NCI-H526 treated with DMSO at 0.1 percent for 48 hours (cell line): ENCODE measurements at regions not wholly inside any gene's neighbourhood (a gene's known extent, or its start where the extent isn't known, plus 50 kb on each side); places are given as distances from the start of the nearest gene placed in this dataset.
"Not testable (repeated sequence)": the region's sequence is repeated elsewhere in the genome, so short reads cannot be mapped to it uniquely, and the experiment has no call there.

Experiments used
- DNase-seq: peaks from one replicate; lab custom pipeline; 2025; lab: John Stamatoyannopoulos, UW

DNA sequence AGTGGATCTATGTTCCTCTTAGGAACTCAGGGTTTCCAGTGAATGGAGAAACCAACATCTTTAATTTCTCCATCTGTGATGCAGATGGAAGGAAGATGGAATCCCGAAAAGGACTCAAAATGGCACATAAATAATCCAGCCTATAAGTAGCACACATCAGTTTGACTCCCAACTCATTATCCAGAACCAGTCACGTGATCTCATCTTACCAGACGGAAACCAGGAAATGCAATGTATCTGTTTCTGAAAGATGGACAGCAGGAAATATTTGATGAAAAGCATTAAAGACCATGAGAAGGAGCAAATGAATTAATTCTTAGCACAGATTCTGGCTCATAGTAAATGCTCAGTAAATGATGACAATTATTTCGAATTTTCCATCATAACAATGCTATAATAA, 443.1 kb upstream of the FMR1 start:
- DNase-seq: no peak

- DNase-seq: no peak
These were observed 435.7 kb upstream of the FMR1 start for GRCh38 chrX:147476008-147476407.

GRCh38 chrX:147478899-147479298, 432.8 kb upstream of the FMR1 start:
- no peak for DNase-seq

DNA sequence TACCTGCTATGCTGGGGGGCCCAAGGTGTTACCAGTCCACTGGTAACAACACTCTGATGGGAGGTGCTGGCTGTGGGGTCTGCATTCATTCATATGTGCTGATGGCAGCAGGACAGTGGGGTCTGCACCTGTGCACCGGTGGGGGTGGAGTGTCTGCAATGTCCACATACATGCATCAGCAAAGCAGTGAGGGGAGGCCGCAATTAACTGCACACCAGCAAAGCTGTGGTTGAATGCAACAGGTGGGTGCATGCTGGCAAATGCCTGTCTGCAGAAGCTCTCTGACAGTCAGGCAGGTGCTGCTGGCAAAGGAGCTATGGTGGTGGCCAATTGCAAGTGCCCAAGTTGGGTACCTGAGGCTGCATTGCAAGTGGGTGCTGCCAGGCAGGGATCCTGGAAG, 426.5 kb upstream of the FMR1 start:
- no peak for DNase-seq

GRCh38 chrX:147494365-147494764, 417.4 kb upstream of the FMR1 start:
- DNase-seq: no peak

- no peak for DNase-seq
These were observed 412.9 kb upstream of the FMR1 start for GRCh38 chrX:147498796-147499195.

DNA sequence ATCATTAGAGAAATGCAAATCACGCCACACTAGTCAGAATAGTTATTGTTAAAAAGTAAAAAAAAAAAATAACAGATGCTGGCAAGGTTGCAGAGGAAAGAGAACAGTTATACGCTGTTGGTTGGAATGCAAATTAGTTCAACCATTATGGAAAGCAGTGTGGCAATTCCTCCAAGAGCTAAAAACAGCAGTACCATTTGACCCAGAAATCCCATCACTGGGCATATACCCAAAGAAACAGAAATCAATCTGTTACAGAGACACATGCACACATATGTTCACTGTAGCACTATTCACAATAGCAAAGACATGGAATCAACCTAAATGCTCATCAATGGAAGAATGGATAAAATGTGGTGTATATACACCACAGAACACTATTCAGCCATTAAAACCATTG, 388.7 kb upstream of the FMR1 start:
- DNase-seq: no peak

DNA sequence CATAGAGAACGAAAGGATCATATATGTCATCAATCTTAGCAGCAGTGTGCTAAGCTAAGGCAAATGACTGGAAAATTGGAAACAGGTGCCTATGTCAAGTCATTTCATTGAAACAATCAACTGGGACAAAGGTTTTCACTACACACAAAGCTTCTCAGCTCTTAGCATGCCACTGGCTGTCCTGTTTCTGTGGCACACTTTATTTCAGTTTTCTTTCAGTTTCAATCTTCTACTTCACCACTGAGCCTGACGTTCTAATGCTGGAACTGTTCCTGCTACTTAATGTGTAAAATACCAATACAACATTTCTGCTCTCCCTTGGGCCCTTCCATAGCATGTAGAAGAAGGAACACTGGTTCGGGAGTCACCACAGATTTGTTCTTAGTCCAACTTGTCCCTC, 378.3 kb upstream of the FMR1 start:
- no peak for DNase-seq

DNA sequence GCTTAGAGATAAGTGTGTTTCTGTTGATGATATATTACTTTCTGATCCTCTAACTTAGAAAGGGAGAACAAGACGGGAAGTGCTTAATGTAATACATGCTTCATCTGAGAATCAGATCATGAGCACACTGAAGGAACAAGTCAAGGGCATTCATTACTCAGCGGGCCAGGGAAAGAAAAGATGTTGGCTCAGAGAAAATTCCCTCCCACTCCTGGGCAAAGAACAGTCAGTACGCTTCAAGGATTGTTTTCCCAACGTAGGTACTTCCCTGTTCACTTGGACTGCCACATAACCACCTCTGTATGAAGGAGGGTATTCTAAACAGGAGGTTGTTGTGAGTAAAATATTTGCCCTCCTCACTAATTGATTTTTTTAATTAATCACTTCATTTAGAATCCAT, 374.5 kb upstream of the FMR1 start:
- DNase-seq: no peak

GRCh38 chrX:147548023-147548422, 363.7 kb upstream of the FMR1 start:
- not testable (repeated sequence) for DNase-seq

GRCh38 chrX:147550217-147550616, 361.5 kb upstream of the FMR1 start:
- DNase-seq: no peak

GRCh38 chrX:147559191-147559590, 352.5 kb upstream of the FMR1 start:
- DNase-seq: no peak

DNA sequence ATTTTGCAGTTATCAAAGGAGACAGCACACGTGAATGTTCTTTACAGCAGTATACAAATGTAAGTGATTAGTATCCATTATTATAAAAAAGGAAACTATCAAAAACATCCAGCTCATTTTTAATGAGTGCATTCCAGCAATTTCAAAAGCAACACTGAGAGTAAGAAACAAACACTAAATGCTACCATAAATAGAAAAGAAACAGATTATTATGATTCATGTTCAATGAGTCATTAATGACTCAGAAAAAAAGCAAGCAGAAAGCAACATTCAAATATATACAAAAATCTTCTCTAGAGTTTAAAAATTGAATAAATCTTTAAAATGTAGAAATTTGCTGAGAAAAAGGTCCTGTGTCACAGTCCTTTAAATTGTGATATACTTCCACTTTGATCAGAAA, 346.5 kb upstream of the FMR1 start:
- DNase-seq: no peak

DNA sequence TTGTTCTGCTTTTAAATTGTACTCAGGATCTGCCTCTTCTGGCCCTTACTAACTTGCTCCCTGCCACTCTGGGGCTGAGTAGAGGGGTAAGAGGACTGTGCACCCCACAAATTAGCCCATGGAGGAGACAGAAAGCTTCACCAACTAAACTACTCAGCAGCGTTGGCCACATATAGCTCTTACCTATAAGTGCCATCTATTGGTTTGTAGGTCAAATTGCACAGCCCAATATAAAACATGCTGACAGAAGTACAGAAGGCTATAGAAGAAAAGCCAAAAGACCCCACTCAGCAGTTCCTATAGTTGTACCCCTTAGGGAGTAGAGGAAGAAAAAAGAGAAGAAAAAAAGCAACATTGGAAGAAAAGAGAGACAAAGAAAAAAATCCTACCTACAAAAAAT, 341.2 kb upstream of the FMR1 start:
- DNase-seq: no peak

- DNase-seq: no peak
These were observed 338.5 kb upstream of the FMR1 start for GRCh38 chrX:147573266-147573665.

DNA sequence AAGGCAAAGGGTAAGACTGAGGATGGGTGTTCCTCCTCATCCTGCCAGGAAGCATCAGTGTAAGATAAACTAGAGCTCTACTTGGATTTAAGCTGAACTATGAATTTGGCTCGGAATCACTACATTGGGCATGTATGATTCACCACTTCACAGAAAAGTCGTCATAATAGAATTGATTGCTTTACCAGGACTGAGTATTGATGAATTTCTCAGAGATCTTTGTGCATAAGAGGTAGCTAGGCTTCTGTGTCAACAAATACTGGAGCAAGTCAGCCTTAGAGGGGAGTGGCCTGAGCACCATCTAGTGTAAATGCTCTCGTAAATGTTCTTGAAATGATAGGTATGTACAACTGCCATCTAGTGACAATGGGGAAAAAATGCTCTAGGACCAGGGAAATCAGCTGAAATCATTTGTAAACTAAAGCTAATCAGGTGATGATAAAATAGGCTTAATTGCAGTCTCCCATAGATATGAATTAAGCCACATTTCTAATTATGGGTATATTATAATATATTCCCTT, 309.5 kb upstream of the FMR1 start:
- peak; percentile 7 for DNase-seq

DNA sequence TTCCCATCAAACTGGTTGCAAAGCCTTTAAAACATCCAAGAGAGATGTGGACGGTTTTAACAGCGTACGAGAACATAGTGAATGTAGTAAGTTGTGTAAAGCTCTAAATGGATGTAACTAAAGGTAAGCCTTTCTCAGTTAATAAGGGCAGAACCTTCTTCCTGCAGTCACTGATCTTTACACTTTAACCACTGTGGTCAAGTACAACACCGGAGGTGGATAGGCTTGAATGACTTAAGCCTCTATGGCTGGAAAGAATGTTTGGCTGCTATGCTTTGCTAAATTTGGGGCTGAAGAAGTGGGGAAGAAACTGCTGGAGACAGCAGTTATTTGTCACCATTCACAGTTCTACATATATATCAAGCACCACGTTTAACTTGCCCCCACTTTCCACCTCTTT, 285.1 kb upstream of the FMR1 start:
- DNase-seq: no peak

- no peak for DNase-seq
These were observed 276.5 kb upstream of the FMR1 start for GRCh38 chrX:147635186-147635585.

- no peak for DNase-seq
These were observed 274.5 kb upstream of the FMR1 start for GRCh38 chrX:147637190-147637589.

DNA sequence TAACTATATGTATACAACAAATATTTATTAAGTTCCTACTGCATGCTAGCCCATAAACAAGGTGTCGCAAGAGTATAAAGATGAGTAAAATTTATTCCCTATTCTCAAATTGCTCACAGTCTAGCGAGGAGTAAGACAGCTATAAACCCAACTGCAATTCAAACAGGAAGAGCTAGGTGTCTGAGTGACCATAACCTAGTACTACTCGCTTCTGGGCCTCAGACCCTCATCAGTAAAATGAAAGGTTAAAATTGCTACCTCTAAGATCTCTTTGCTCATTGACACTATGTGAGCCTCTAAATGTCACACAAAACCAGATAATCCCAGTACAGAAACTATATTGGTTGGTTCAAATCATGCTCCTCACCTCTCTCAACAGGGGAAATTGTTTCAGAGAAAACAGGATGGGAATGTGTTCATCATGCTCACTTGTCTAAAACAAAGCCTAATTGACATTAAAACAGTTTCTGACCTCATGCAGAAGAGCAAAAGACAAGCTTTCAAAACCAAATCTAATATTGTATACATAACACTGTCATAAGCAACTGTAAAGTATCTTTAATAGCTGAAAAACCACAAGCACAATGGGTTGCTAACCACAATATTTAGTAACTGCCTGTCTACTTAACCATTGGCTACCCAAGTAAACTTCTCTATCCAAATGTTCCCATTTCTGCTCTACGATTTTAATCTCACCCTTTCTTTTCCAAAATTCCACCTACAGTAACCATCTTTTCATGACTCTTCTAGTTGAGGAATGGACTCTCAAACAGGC, 264.6 kb upstream of the FMR1 start:
- no peak for DNase-seq

GRCh38 chrX:147675819-147676218, 235.9 kb upstream of the FMR1 start:
- no peak for DNase-seq

- DNase-seq: no peak
These were observed 232.2 kb upstream of the FMR1 start for GRCh38 chrX:147679356-147680005.

- no peak for DNase-seq
These were observed 231.5 kb upstream of the FMR1 start for GRCh38 chrX:147680251-147680650.

- no peak for DNase-seq
These were observed 218.2 kb upstream of the FMR1 start for GRCh38 chrX:147693511-147693910.
